ENCODE measurements at regions not wholly inside any gene's neighbourhood (a gene's known extent, or its start where the extent isn't known, plus 50 kb on each side); places are given as distances from the start of the nearest gene placed in this dataset.

GRCh38 chr17:77794846-77795245, 163.7 kb upstream of the TNRC6C start:
- peaks cover 14% of the 10 kb centered on the region for H3K27me3 Mint-ChIP-seq (ENCODE audit: low read depth)
- H3K4me3 Mint-ChIP-seq: no peak overlapping the region
- no peak overlapping the region for H3K27ac Mint-ChIP-seq (ENCODE audit: unreplicated experiment)
- no peak for TF ChIP-seq CTCF (conservative IDR thresholded peaks at IDR 0.05)
- DNase-seq (ENCODE audit: low read depth, low spot score): no peak
- H3K9me3 Mint-ChIP-seq: no peaks in the 10 kb centered on the region
- peaks cover 7% of the 10 kb centered on the region for H3K4me1 Mint-ChIP-seq
- H3K36me3 Mint-ChIP-seq (ENCODE audit: low read depth): no peaks in the 10 kb centered on the region

- H3K27me3 Mint-ChIP-seq (ENCODE audit: low read depth): peaks cover 11% of the 10 kb centered on the region
Observed at GRCh38 chr17:77795685-77796084, 162.8 kb upstream of the TNRC6C start.

GRCh38 chr17:77796176-77796860, 162.2 kb upstream of the TNRC6C start:
- H3K4me1 Mint-ChIP-seq: peaks cover 7% of the 10 kb centered on the region

More at GRCh38 chr17:77795685-77796084, 162.8 kb upstream of the TNRC6C start:
- Mint-ChIP-seq H3K36me3 (ENCODE audit: low read depth) (no peaks in the 10 kb centered on the region), H3K4me1 (peaks cover 7% of the 10 kb centered on the region), H3K9me3 (no peaks in the 10 kb centered on the region), H3K27ac (ENCODE audit: unreplicated experiment) (no peak overlapping the region), H3K4me3 (no peak overlapping the region)
- no peak for TF ChIP-seq CTCF (conservative IDR thresholded peaks at IDR 0.05)
- DNase-seq (ENCODE audit: low read depth, low spot score): no peak

GRCh38 chr17:77798031-77798430, 160.5 kb upstream of the TNRC6C start:
- DNase-seq (ENCODE audit: low read depth, low spot score): no peak
- Mint-ChIP-seq H3K27me3 (ENCODE audit: low read depth) (peaks cover 27% of the 10 kb centered on the region), H3K27ac (ENCODE audit: unreplicated experiment) (no peak overlapping the region), H3K4me1 (peaks cover 15% of the 10 kb centered on the region), H3K9me3 (no peaks in the 10 kb centered on the region), H3K36me3 (ENCODE audit: low read depth) (no peaks in the 10 kb centered on the region), H3K4me3 (no peak overlapping the region)
- TF ChIP-seq CTCF (conservative IDR thresholded peaks at IDR 0.05): no peak

More at GRCh38 chr17:77796176-77796860, 162.2 kb upstream of the TNRC6C start:
- DNase-seq (ENCODE audit: low read depth, low spot score): no peak
- H3K9me3 Mint-ChIP-seq: no peaks in the 10 kb centered on the region
- no peak overlapping the region for H3K27ac Mint-ChIP-seq (ENCODE audit: unreplicated experiment)
- H3K36me3 Mint-ChIP-seq (ENCODE audit: low read depth): no peaks in the 10 kb centered on the region
- TF ChIP-seq CTCF (conservative IDR thresholded peaks at IDR 0.05): no peak
- H3K4me3 Mint-ChIP-seq: no peak overlapping the region
- peaks cover 16% of the 10 kb centered on the region for H3K27me3 Mint-ChIP-seq (ENCODE audit: low read depth)

- no peak for TF ChIP-seq CTCF (conservative IDR thresholded peaks at IDR 0.05)
- DNase-seq (ENCODE audit: low read depth, low spot score): no peak
- H3K36me3 Mint-ChIP-seq (ENCODE audit: low read depth): no peaks in the 10 kb centered on the region
- H3K27me3 Mint-ChIP-seq (ENCODE audit: low read depth): peaks cover 26% of the 10 kb centered on the region
- no peaks in the 10 kb centered on the region for H3K9me3 Mint-ChIP-seq
- H3K4me1 Mint-ChIP-seq: peaks cover 13% of the 10 kb centered on the region
- H3K4me3 Mint-ChIP-seq: no peak overlapping the region
- no peak overlapping the region for H3K27ac Mint-ChIP-seq (ENCODE audit: unreplicated experiment)
Observed at GRCh38 chr17:77798481-77798880, 160.0 kb upstream of the TNRC6C start.

All from neural crest cell (in vitro differentiated cells).